AG09319 (cell line): ENCODE measurements at regions not wholly inside any gene's neighbourhood (a gene's known extent, or its start where the extent isn't known, plus 50 kb on each side); places are given as distances from the start of the nearest gene placed in this dataset.
A peak's percentile ranks its signal among the peaks of the same experiment; 100 is the strongest.

ENCODE experiments used
- DNase-seq: peaks from one replicate; pipeline ENCODE4 v3.0.0-alpha.2; 2010; ENCODE audit warnings: low read depth; ENCODE audit errors: extremely low read depth
- CTCF ChIP-seq: IDR thresholded peaks from 2 replicates; pipeline ENCODE4 v1.5.1; 2011; ENCODE audit warnings: low read depth, mild to moderate bottlenecking, inconsistent platforms, low read length, moderate library complexity

DNA sequence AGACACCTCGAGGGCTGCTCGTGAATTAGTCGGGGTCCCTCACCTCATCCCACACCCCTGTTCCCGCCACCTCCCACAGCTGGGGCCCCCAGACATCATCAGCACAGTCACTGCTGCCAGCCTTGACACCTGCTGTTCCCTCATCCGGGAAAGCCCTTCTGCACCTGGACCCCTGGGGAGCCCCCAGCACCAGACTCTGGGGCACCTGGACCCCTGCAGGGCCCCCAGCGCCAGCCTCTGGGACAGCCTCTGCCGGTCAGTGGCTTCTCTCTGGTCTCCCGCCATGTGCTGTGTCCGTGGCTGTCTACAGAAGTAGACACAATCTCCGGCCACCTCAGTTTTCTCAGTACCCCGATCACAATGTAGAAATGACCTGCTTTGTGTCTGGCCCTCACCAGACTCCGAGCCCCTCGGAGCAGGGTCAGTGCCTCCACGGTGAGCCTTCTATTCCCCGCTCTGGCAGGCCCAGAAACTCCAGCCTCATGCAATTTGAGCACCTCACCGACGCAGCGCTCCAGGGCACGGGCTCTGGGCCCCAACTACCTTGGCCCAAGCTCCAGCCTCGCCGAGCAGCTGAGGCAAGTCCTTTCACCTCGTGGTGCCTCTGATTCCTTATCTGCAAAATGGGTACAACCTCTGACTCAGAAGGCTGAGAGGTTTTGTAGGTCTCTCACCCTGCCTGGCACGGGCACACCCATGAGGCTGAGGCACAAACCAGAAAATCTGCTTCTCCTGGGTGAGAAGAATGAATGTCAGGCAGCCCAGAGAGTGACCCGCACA is 84.7 kb downstream of the RIPK4 start:
- no peak for TF ChIP-seq CTCF
- DNase-seq = no peak

DNA sequence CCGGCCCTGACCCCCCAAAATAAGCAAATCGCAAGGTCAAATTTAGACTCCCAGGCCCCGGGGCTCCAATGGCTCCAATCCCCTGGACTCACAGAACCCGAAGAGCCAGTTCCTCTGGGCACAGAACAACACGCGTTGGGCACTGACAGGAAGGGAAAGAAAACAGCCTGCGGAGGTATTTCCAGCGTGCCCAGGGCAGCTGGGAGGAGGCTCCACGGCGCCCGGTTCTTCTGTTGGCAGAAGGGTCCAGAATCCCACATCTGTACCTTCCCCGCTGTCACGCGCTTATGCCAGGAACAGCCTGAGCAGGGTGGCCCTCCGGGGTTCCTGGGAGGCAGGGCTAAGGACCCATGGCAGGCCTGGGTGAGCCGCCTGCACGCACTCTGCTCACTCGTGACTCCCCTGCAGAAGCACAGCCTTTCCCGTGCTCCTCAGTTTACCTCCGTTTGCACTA is 85.5 kb downstream of the RIPK4 start:
- DNase-seq = no peak

GRCh38 chr21:41680444-41681347 is 86.2 kb downstream of the RIPK4 start:
- DNase-seq = no peak
- TF ChIP-seq CTCF = no peak

More for the DNA sequence above, 85.5 kb downstream of the RIPK4 start:
- no peak for TF ChIP-seq CTCF

- TF ChIP-seq CTCF = no peak
- DNase-seq = peak; percentile 89
Measured at GRCh38 chr21:41678924-41679318, 87.9 kb downstream of the RIPK4 start.

DNA sequence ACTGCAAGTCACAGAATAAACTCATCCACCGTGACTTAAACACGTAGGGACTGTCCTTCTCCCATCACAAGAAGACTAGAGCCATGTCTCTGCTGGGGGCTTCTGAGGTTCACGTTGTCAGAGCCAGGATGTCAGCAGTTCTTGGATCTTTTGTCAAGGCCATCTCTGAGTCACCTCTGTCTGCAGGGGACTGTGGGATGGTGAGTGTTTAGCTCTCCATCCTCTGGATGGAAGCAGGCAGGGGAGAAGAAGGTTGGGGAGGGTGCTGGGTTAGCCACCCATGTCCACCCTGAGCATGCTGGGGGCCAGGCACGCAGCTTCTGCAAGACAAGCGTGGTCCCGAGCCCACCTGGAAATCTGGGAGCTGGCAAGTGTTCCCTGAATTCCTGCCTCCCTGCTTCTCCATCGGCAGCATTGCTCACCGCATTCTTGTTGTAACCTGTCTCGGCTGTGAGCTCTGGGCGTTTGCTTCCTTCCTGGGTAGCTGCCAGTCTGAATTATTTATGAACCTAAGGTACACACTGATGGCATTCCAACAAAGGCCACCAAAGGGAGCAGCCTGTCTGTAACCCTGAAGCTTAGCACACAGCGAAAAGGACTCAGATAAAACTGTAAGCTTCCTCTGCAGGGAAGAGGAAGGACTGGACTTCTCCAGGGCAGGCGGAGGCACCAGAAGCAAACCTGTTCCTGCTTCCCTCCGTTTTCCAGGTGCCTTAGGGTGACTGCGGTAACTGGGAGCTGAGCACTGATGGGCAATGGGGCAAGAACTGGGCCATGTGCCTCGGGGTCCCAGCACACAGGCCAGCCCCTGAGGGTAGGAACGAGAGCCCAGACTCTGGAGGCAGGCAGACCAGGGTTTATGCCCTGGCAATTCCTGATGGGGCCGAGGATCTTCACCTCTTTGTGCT is 88.6 kb downstream of the RIPK4 start:
- no peak for DNase-seq

DNA sequence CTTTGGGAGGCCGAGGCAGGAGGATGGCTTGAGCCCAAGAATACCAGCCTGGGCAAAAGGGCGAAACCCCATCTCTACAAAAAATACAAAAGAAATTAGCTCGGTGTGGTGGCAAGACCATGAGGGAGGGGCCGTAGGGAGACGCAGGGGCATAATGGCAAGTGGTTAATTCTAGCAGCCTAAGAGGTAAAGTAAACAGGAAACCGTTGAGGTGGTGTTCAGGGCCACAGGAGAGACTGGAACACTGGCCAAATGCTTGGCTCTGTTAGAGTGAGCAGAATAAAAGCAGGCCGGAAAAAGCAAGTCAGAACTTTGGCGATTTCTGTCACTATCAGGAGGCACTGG is 89.2 kb downstream of the RIPK4 start:
- TF ChIP-seq CTCF = no peak

More for the DNA sequence above, 88.6 kb downstream of the RIPK4 start:
- no peak for TF ChIP-seq CTCF

More for the DNA sequence above, 89.2 kb downstream of the RIPK4 start:
- no peak for DNase-seq
